NCI-H2196 treated with DMSO at 0.1 percent for 48 hours (cell line): ENCODE measurements at regions not wholly inside any gene's neighbourhood (a gene's known extent, or its start where the extent isn't known, plus 50 kb on each side); places are given as distances from the start of the nearest gene placed in this dataset.

Source experiments
- DNase-seq: peaks from one replicate; lab custom pipeline; 2025; ENCODE audit not compliant: unreplicated experiment; lab: John Stamatoyannopoulos, UW

GRCh38 chr11:11141065-11141464, 212.0 kb downstream of the CSNK2A3 start:
- DNase-seq = no peak

GRCh38 chr11:11140510-11140909, 212.5 kb downstream of the CSNK2A3 start:
- DNase-seq = no peak

- DNase-seq = no peak
Measured at GRCh38 chr11:11137339-11137738, 215.7 kb downstream of the CSNK2A3 start.

- no peak for DNase-seq
Measured at GRCh38 chr11:11135820-11136476, 217.1 kb downstream of the CSNK2A3 start.

DNA sequence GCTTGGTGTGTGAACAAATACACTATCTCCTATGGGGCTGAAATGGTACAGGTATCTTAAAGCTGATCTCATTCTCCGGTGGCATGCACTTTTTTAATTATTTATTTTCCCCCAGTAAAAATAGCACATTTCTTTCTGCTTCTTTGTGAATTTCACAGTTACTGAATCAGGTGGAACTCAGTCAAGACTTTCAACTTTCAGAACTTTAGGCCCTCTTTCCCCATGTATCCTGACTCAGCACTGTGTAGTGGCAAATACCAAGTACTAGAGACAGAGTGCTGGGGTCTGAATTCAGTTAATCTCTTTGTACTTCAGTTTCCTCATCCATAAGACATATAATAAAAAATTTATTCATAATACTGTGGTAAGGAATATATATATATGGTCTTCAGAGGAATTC, 223.9 kb downstream of the CSNK2A3 start:
- no peak for DNase-seq

- no peak for DNase-seq
Measured at GRCh38 chr11:11125618-11126017, 227.4 kb downstream of the CSNK2A3 start.

DNA sequence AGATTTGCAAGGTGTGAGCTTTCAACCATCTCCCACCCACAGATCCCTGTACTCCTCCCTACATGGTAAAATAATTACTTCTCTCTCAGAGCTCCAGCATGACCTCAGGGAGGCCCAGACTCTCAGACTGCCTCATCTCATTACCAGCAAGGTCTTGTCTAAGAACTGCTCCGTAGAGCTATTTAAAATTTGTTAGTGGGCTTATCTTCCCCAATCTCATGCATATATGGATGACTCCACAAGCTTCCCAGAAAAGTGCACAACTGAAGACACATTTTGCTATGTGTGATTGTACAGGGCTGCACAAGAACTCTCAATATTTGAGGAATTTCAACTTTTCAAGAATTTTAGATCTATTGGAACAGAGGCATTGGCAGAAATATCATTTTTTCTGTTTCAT, 230.3 kb downstream of the CSNK2A3 start:
- no peak for DNase-seq

DNA sequence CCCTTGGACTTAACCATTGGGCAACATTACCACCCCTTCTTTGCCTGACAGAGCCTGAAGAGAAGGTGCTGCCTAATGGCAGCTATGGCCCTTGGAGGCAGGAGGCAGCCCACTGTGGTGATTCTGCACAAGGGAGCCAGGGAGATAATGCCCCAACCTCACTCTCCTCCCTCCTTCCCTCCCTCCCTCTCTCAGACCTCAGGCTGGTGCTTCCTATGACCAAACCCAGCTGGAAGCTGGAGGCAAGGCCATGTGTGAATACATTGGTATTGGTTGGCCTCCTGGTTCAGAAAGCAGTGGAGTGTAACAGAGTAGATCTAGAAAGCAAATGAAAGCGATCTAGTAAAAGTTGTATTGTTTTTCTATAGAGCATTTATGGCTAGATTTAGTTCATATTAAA, 233.1 kb downstream of the CSNK2A3 start:
- no peak for DNase-seq

DNA sequence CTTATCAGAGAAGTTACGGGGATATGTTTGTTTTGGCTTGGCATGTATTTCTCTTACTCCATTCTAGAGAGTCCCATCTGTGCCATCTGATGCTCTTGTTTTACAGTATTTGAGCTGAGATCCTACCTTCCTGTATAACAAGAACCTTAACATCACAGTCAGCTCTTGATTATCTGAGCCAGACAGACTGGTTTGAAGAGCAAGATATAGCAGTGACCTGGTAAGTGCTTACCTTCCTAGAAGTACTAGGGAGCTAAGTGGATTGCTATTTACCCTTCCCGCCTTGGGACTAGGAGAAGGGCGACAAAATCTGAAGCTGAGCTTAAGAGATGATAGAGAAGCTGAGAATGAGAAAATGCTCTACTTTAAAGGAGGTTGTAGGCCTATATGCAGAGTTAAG, 235.3 kb downstream of the CSNK2A3 start:
- DNase-seq = peak; percentile 19

GRCh38 chr11:11115475-11115874, 237.6 kb downstream of the CSNK2A3 start:
- no peak for DNase-seq

- no peak for DNase-seq
Measured at GRCh38 chr11:11113626-11114025, 239.4 kb downstream of the CSNK2A3 start.

DNA sequence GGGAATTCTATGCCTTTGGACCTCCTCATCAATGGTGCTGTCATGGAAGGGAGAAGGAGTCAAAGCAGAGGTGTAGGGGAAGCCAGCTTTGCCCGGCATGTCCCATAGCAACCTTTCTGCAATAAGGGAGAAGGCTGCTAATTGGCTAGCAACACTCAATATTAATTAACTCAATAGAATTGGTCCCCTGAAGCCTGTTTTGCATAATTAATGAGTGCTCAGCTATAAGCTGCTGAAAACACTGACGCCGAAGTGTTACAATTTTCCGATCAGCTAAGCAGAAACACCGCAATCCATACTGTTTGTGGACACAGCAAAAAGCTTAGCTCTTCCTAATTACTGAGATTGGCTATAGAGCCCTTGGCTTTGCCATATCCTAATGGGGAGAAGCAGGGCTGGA, 245.0 kb downstream of the CSNK2A3 start:
- no peak for DNase-seq

- no peak for DNase-seq
Measured at GRCh38 chr11:11107076-11107723, 245.8 kb downstream of the CSNK2A3 start.

GRCh38 chr11:11105361-11105760, 247.5 kb upstream of the ZBED5 start:
- no peak for DNase-seq

DNA sequence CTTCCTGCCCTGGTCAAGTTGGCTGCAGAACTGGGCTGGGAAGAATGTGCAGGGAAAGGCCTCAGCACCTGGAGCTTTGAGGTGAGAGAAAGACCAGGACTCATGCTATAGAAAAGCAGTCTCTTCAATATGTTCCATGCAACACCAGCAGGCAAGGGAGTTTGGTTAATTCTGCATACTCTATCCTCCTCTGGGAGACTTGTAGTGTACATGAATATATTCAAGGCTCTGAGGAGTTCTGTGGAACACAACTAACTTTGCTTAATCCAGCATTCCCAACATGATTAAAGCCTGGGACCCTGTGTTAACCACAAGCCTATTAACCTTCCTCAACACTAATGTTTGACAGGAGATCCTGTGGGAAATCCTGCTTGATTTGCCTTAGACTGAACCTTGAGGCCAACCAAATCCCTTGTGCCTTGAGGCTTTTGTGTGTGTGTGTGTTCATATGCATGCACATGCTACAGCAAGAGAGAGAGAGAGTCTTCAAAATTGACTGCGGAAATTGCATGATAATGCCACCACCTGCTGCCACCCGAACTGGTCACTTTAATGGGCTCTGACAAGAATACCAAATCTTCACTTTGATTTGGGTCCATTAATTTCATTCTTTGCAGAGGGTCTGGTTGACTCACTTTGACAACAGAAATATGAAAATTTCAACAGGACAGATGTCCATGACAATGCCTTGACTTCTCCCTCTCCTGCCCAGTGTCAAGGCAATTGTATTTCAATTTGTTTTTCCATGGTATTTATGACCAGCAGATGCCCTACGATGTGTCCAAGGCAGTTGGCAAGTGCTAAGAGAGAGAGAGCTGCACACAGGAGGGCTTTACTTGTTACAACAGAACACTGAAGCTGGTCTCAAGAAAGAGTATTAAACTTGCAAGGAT, 238.2 kb upstream of the ZBED5 start:
- DNase-seq = no peak

GRCh38 chr11:11090495-11090894, 232.6 kb upstream of the ZBED5 start:
- no peak for DNase-seq

GRCh38 chr11:11089805-11090204, 232.0 kb upstream of the ZBED5 start:
- no peak for DNase-seq

DNA sequence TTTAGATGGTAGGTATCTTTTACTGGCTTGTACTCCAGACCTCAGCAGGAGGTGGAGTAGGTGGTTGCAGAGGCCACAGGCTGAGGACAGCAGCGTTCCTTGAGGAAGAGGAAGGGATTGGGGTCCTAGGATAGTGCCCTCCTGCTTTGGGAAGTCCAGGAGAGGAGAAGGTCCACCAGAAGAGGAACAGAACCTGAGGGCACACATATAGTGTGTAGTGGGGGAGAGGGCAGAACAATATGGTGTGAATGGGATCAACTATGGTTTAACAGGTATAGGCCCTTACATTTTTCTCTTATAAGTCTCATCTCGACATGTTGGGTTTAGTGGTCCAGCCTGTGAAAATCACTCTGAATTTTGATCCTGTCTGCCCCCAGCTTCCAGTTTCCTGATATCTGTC, 229.1 kb upstream of the ZBED5 start:
- DNase-seq = no peak

- no peak for DNase-seq
Measured at GRCh38 chr11:11085580-11085979, 227.7 kb upstream of the ZBED5 start.

GRCh38 chr11:11084337-11084736, 226.5 kb upstream of the ZBED5 start:
- no peak for DNase-seq

GRCh38 chr11:11083441-11083840, 225.6 kb upstream of the ZBED5 start:
- DNase-seq = no peak

GRCh38 chr11:11082646-11083045, 224.8 kb upstream of the ZBED5 start:
- DNase-seq = no peak
